Neural cell (in vitro differentiated cells): ENCODE measurements at regions not wholly inside any gene's neighbourhood (a gene's known extent, or its start where the extent isn't known, plus 50 kb on each side); places are given as distances from the start of the nearest gene placed in this dataset.
"Not testable (repeated sequence)": the region's sequence is repeated elsewhere in the genome, so short reads cannot be mapped to it uniquely, and the experiment has no call there.

Experiments used
- H2AFZ ChIP-seq: fragments of 200-600, 300-800 bp; sonication (generic), shearing (Covaris generic); 2 replicates; pipeline ENCODE4 v1.6.0; 2014; ENCODE audit warnings: low read depth, mild to moderate bottlenecking, antibody characterized with exemption, low read length, moderate library complexity
- H3F3A ChIP-seq: fragments of 200-600 bp; shearing (Covaris generic); 2 replicates; pipeline ENCODE4 v1.6.1; 2016; ENCODE audit warnings: mild to moderate bottlenecking, moderate library complexity, mixed read lengths, antibody characterized with exemption, low read length; ENCODE audit not compliant: insufficient read depth, poor library complexity, severe bottlenecking
- H3K27ac ChIP-seq: fragments of 200-600, 300-800 bp; sonication (generic), shearing (Covaris generic); 2 replicates; pipeline ENCODE4 v1.5.1; 2014; ENCODE audit warnings: mild to moderate bottlenecking, low read length, moderate library complexity
- H3K27me3 ChIP-seq: fragments of 300-800, 200-600 bp; sonication (generic), shearing (Covaris generic); 2 replicates; pipeline ENCODE4 v1.6.0; 2014; ENCODE audit warnings: mild to moderate bottlenecking, low read depth, low read length, moderate library complexity; ENCODE audit not compliant: insufficient read depth
- H3K36me3 ChIP-seq: fragments of 300-800, 200-600 bp; sonication (generic), shearing (Covaris generic); 2 replicates; pipeline ENCODE4 v1.5.1; 2014; ENCODE audit warnings: mild to moderate bottlenecking, antibody characterized with exemption, low read length, moderate library complexity; ENCODE audit not compliant: insufficient read depth
- H3K4me2 ChIP-seq: fragments of 300-800, 200-600 bp; sonication (generic), shearing (Covaris generic); 2 replicates; pipeline ENCODE4 v1.6.0; 2014; ENCODE audit warnings: mild to moderate bottlenecking, low read length
- H3K4me3 ChIP-seq: fragments of 300-800, 200-600 bp; sonication (generic), shearing (Covaris generic); 2 replicates; pipeline ENCODE4 v1.5.1; 2014; ENCODE audit warnings: mild to moderate bottlenecking, low read length, moderate library complexity
- H3K79me2 ChIP-seq: fragments of 200-600 bp; shearing (Covaris generic); replicated peaks from 2 replicates; pipeline ENCODE4 v1.6.0; 2014; ENCODE audit warnings: mild to moderate bottlenecking, low read length, moderate library complexity; ENCODE audit not compliant: insufficient read depth
- H3K9ac ChIP-seq: fragments of 300-800, 200-600 bp; sonication (generic), shearing (Covaris generic); 2 replicates; pipeline ENCODE4 v1.6.1; 2016; ENCODE audit warnings: mild to moderate bottlenecking, low read length, mixed read lengths
- H3K9me2 ChIP-seq: fragments of 200-600 bp; shearing (Covaris generic); 2 replicates; pipeline ENCODE4 v1.6.1; 2016; ENCODE audit warnings: mild to moderate bottlenecking, low read length, mixed read lengths; ENCODE audit not compliant: insufficient read depth
- H3K9me3 ChIP-seq: fragments of 200-600, 300-800 bp; sonication (generic), shearing (Covaris generic); 2 replicates; pipeline ENCODE4 v1.6.1; 2016; ENCODE audit warnings: mild to moderate bottlenecking, mixed run types, low read length, moderate library complexity, mixed read lengths
- H4K20me1 ChIP-seq: fragments of 200-600 bp; shearing (Covaris generic); 2 replicates; pipeline ENCODE4 v1.6.1; 2016; ENCODE audit warnings: mild to moderate bottlenecking, mixed run types; ENCODE audit not compliant: insufficient read depth
- EP300 ChIP-seq: fragments of 450-650 bp; conservative IDR thresholded peaks from 2 replicates; pipeline ENCODE4 v1.6.1; 2014; ENCODE audit warnings: antibody characterized with exemption, mild to moderate bottlenecking, moderate library complexity; ENCODE audit not compliant: poor library complexity, severe bottlenecking
- EZH2 ChIP-seq: fragments of 200-600, 300-800 bp; shearing (Covaris generic), sonication (generic); IDR thresholded peaks from 2 replicates; pipeline ENCODE4 v1.6.1; 2014; ENCODE audit warnings: antibody characterized with exemption, low read length, borderline replicate concordance, mild to moderate bottlenecking; ENCODE audit not compliant: insufficient read depth, poor library complexity, severe bottlenecking
- MXI1 ChIP-seq: fragments of 450-650 bp; conservative IDR thresholded peaks from 2 replicates; pipeline ENCODE4 v1.6.1; 2014; ENCODE audit warnings: antibody characterized with exemption, mild to moderate bottlenecking; ENCODE audit not compliant: poor library complexity, severe bottlenecking
- POLR2AphosphoS5 ChIP-seq: IDR thresholded peaks from 2 replicates; pipeline ENCODE4 v1.6.1; 2012
- RAD21 ChIP-seq: fragments of 450-650 bp; conservative IDR thresholded peaks from 2 replicates; pipeline ENCODE4 v1.6.1; 2014; ENCODE audit warnings: antibody characterized with exemption, mild to moderate bottlenecking, moderate library complexity
- SMC3 ChIP-seq: fragments of 450-650 bp; conservative IDR thresholded peaks from 2 replicates; pipeline ENCODE4 v1.6.1; 2014; ENCODE audit warnings: antibody characterized with exemption, mild to moderate bottlenecking, moderate library complexity; ENCODE audit not compliant: poor library complexity
- TAF1 ChIP-seq: IDR thresholded peaks from 2 replicates; pipeline ENCODE4 v1.6.1; 2012; ENCODE audit warnings: low read depth
- TF ChIP-seq, protein P1 (sequence below): IDR thresholded peaks from 2 replicates; pipeline ENCODE4 v1.6.1; 2012; ENCODE audit warnings: borderline replicate concordance
- TF ChIP-seq, protein P2 (sequence below): fragments of 450-650 bp; IDR thresholded peaks from 2 replicates; pipeline ENCODE4 v1.5.1; 2014; ENCODE audit warnings: antibody characterized with exemption, mild to moderate bottlenecking, moderate library complexity; ENCODE audit not compliant: poor library complexity, severe bottlenecking

DNA sequence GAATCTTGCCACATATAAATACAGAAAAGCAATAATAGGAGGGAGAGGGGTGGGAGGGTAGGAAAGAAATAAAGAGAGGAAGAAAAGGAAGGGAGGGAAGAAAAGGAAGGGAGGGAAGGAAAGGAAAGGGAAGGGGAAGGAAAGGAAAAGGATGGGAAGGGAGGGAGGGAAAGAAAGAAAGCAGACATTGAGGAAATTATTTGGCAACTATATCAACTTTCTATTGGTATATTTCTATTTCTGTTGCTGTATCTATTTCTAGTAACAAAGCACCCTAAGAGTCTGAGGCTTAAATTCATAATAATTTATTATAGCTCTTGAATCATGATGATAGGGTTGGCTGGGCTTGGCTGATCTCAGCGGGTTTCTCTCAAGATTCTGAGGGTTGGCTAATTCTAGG lies 648.0 kb downstream of the CCDC85A start:
- H3K9me3 ChIP-seq: no peaks in the 10 kb centered on the region
- no peaks in the 10 kb centered on the region for H3K36me3 ChIP-seq
- no peaks in the 10 kb centered on the region for H3K9me2 ChIP-seq
- H3F3A ChIP-seq: no peaks in the 10 kb centered on the region
- no peaks in the 10 kb centered on the region for H3K79me2 ChIP-seq
- no peak overlapping the region for H3K4me2 ChIP-seq
- no peak overlapping the region for H3K9ac ChIP-seq
- H3K27me3 ChIP-seq: no peaks in the 10 kb centered on the region
- no peak overlapping the region for H2AFZ ChIP-seq
- TF ChIP-seq EP300 (no peak), EZH2 (no peak), RAD21 (no peak)
- TF ChIP-seq, protein P1, sequence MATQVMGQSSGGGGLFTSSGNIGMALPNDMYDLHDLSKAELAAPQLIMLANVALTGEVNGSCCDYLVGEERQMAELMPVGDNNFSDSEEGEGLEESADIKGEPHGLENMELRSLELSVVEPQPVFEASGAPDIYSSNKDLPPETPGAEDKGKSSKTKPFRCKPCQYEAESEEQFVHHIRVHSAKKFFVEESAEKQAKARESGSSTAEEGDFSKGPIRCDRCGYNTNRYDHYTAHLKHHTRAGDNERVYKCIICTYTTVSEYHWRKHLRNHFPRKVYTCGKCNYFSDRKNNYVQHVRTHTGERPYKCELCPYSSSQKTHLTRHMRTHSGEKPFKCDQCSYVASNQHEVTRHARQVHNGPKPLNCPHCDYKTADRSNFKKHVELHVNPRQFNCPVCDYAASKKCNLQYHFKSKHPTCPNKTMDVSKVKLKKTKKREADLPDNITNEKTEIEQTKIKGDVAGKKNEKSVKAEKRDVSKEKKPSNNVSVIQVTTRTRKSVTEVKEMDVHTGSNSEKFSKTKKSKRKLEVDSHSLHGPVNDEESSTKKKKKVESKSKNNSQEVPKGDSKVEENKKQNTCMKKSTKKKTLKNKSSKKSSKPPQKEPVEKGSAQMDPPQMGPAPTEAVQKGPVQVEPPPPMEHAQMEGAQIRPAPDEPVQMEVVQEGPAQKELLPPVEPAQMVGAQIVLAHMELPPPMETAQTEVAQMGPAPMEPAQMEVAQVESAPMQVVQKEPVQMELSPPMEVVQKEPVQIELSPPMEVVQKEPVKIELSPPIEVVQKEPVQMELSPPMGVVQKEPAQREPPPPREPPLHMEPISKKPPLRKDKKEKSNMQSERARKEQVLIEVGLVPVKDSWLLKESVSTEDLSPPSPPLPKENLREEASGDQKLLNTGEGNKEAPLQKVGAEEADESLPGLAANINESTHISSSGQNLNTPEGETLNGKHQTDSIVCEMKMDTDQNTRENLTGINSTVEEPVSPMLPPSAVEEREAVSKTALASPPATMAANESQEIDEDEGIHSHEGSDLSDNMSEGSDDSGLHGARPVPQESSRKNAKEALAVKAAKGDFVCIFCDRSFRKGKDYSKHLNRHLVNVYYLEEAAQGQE: no peak
- H4K20me1 ChIP-seq: no peaks in the 10 kb centered on the region
- no peak overlapping the region for H3K27ac ChIP-seq
- H3K4me3 ChIP-seq: no peak overlapping the region

DNA sequence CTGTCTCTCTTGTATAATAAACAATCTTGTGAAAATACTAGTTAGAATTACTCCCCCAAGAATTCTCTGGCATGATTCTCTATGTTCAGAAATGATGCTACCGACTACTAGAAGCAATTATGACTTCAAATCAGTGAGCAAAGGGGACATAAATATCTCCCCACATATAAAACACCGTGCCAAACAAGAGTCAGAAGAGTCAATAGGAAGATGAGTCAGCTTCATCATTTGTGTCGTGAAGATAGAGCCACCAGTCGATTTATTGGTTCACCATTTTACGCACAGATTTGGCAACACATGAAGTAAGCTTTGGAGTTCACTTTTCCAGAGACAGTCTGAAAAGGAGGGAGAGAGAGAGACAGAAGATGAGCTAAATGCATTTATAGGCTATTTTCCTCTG lies 650.9 kb downstream of the CCDC85A start:
- TF ChIP-seq RAD21 (no peak), EP300 (no peak), TAF1 (no peak), EZH2 (no peak), POLR2AphosphoS5 (no peak), SMC3 (no peak), MXI1 (no peak)
- TF ChIP-seq, protein P1: no peak
- TF ChIP-seq, protein P2, sequence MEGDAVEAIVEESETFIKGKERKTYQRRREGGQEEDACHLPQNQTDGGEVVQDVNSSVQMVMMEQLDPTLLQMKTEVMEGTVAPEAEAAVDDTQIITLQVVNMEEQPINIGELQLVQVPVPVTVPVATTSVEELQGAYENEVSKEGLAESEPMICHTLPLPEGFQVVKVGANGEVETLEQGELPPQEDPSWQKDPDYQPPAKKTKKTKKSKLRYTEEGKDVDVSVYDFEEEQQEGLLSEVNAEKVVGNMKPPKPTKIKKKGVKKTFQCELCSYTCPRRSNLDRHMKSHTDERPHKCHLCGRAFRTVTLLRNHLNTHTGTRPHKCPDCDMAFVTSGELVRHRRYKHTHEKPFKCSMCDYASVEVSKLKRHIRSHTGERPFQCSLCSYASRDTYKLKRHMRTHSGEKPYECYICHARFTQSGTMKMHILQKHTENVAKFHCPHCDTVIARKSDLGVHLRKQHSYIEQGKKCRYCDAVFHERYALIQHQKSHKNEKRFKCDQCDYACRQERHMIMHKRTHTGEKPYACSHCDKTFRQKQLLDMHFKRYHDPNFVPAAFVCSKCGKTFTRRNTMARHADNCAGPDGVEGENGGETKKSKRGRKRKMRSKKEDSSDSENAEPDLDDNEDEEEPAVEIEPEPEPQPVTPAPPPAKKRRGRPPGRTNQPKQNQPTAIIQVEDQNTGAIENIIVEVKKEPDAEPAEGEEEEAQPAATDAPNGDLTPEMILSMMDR: no peak

DNA sequence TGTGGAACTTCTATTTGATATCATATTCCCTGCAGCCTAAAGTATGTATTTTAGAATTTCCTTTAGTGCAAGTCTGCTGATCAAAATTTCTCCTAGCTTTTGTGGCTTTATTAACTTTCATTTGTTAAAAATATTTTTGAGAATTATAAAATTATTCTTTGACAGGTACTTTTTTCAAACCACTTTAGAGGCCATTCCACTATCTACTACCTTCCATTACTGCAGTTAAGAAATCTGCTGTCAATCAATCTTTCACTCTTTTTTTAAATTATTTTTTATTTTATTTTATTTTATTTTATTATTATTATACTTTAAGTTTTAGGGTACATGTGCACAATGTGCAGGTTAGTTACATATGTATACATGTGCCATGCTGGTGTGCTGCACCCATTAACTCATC lies 656.2 kb downstream of the CCDC85A start:
- H3K9me2 ChIP-seq, H3K9ac ChIP-seq, H3K27me3 ChIP-seq: not testable (repeated sequence)

More for the DNA sequence above, 650.9 kb downstream of the CCDC85A start:
- Histone ChIP-seq H3K9me3 (no peaks in the 10 kb centered on the region), H3K79me2 (no peaks in the 10 kb centered on the region), H3K4me3 (no peak overlapping the region), H3K36me3 (no peaks in the 10 kb centered on the region), H3K4me2 (no peak overlapping the region), H4K20me1 (no peaks in the 10 kb centered on the region), H3K9ac (no peak overlapping the region), H2AFZ (no peak overlapping the region), H3K27me3 (no peaks in the 10 kb centered on the region), H3K9me2 (no peaks in the 10 kb centered on the region), H3F3A (no peaks in the 10 kb centered on the region), H3K27ac (no peak overlapping the region)

More for the DNA sequence above, 656.2 kb downstream of the CCDC85A start:
- not testable (repeated sequence) for H3F3A ChIP-seq, H3K36me3 ChIP-seq, H3K9me3 ChIP-seq, H3K27ac ChIP-seq, H3K79me2 ChIP-seq, H2AFZ ChIP-seq, H3K4me3 ChIP-seq, H4K20me1 ChIP-seq, H3K4me2 ChIP-seq
